Psoas muscle (tissue), 7 donors: ENCODE measurements at regions not wholly inside any gene's neighbourhood (a gene's known extent, or its start where the extent isn't known, plus 50 kb on each side); places are given as distances from the start of the nearest gene placed in this dataset.

Source experiments
- ATAC-seq, 4 donors: fragments of 200-7000 bp; cut with Tn5 transposase; one replicate each; pipeline ENCODE4 v1.9.1; 2020; ENCODE audit warnings: moderate library complexity in 3 of 4, mild to moderate bottlenecking in 2 of 4
- DNase-seq, 2 donors: peaks; one replicate each; pipeline ENCODE4 v3.0.0-alpha.2; 2020
- H3K27ac ChIP-seq: fragments of 200-600 bp; one replicate; pipeline ENCODE4 v1.8.0; 2022
- H3K27me3 ChIP-seq, 3 donors: fragments of 200-600 bp in 1 of 3; one replicate each; pipeline versions ENCODE4 v1.6.1 to v1.8.0; 2013 to 2022; ENCODE audit warnings: low read length in 2 of 3, mild to moderate bottlenecking in 2 of 3, moderate library complexity in 1 of 3; ENCODE audit not compliant: insufficient read depth in 3 of 3
- H3K36me3 ChIP-seq, 2 donors: fragments of 200-600 bp in 1 of 2; one replicate each; pipeline versions ENCODE4 v1.6.1 to v1.8.0; 2013 to 2022; ENCODE audit warnings: low read depth in 1 of 2, mild to moderate bottlenecking in 1 of 2, moderate library complexity in 1 of 2; ENCODE audit not compliant: insufficient read depth in 1 of 2
- H3K4me1 ChIP-seq: fragments of 200-600 bp; one replicate; pipeline ENCODE4 v1.8.0; 2022
- H3K4me3 ChIP-seq: fragments of 200-600 bp; one replicate; pipeline ENCODE4 v1.8.0; 2022; ENCODE audit warnings: mild to moderate bottlenecking
- H3K9me3 ChIP-seq: fragments of 200-600 bp; one replicate; pipeline ENCODE4 v1.8.0; 2022
- CTCF ChIP-seq: fragments of 200-600 bp; IDR thresholded peaks from one replicate; pipeline ENCODE4 v1.8.0; 2022; ENCODE audit warnings: antibody characterized with exemption
- WGBS, 3 donors: extraction: QIAGEN DNeasy Blood & Tissue Kit; methylation state at CpG; one replicate each; pipeline versions ENCODE4 v1.1.6 to v1.1.7; 2013; 5-methylcytosine and 5-hydroxymethylcytosine counted together
- intact Hi-C, 2 donors: fragments of 100-400 bp; cut with DNase I; formaldehyde crosslinking; loops; one replicate each; pipeline versions ENCODE4 v1.11.0 to v1.14.2; 2022
- donor health status: healthy with polysubstance abuse.
- donor health status: DM: no; HTN: no; CAD: no; lungs with moderate emphysema.
- donor health status: Bipolar disorder and iron deficiency.
- donor health status: healthy.
- donor health status: DM: yes; HTN: yes; CAD: no.
- donor health status: DM: no; HTN: no; CAD: no.
- donor health status: DM: yes; HTN: yes; CAD: no.

DNA sequence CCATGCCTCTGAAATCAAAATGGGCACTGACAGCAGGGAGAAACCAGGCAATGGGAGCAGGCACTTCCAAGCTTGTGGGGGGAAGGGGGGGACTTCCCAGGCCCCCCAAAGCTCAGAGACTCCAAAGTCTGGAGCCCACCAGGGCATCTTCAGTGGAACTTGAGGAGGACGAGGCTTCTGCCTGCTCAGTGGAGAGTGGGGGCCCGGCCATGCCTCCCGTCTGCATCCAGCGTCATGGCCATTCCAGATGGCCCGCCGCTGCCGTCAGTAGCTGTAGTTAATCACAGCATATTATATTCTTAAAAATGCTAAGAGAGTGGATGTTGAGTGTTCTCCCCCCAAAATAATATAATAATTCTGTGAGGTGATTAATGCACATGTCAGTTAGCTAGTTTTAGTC, 315.2 kb downstream of the KCNJ2 start:
- no peak overlapping the region for H3K27ac ChIP-seq
- no peaks in the 10 kb centered on the region for H3K4me1 ChIP-seq
- no peaks in the 10 kb centered on the region for H3K36me3 ChIP-seq
- H3K9me3 ChIP-seq = no peaks in the 10 kb centered on the region
- H3K4me3 ChIP-seq = no peak overlapping the region
- no peaks in the 10 kb centered on the region for H3K27me3 ChIP-seq
- ATAC-seq = no peak
- no peak for TF ChIP-seq CTCF
- 77 to 94% (median 93%) methylated on average over 7 of the region's 7 CpGs for WGBS, 3 donors
- intact Hi-C loops = no loop called here
- DNase-seq = no peak

DNA sequence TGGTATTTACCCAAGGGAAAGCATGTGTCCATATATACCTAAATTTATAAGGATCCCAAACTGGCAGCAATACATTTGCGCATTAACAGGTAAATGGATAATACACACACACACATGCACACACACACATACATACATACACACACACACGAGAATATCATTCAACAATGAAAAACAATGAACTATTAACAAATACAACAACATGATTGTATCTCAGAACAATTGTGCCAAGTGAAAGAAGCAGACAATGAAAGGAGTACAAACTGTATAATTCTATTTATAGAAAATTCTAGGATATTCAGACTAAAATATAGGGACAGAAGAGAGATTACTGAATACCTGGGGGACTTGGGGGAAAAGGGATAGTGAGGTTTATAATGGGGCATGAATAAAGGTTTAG, 323.0 kb downstream of the KCNJ2 start:
- no peaks in the 10 kb centered on the region for H3K27me3 ChIP-seq
- no peak for ATAC-seq
- DNase-seq = no peak
- intact Hi-C loops = no loop called here
- H3K9me3 ChIP-seq = no peaks in the 10 kb centered on the region
- H3K36me3 ChIP-seq = no peaks in the 10 kb centered on the region
- no peak for TF ChIP-seq CTCF
- H3K27ac ChIP-seq = no peak overlapping the region
- H3K4me3 ChIP-seq = no peak overlapping the region
- WGBS, 3 donors = 49 to 82% (median 69%) methylated on average over 2 of the region's 2 CpGs
- no peaks in the 10 kb centered on the region for H3K4me1 ChIP-seq

DNA sequence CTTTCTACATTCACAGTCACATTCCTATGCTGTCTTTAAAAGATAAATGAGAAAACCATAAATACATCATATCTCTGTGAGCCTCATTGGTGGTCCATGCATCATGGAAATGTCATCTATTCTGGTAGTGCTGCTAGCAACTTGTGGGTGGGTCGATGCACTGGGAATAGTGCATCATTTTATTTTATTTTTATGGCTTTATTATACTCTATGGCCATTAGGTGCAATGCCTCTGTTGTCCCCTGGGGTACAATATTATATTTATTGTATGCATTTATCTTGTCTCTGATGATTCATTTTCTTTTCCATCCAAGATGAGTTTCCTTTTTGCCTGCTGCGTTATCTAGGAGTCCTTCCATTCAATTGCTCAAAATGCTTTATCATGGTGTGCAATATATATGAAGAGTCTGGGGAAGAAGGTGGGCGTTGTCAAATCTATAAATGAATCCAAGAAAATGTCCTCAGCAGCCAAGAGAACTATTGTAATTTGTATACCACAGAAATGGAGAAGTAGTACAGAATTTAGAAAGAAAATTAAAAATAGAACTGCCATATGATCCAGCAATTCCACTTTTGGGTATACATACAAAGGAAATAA, 324.0 kb downstream of the KCNJ2 start:
- TF ChIP-seq CTCF = no peak
- intact Hi-C loops = no loop called here
- Histone ChIP-seq H3K36me3 (no peaks in the 10 kb centered on the region), H3K9me3 (no peaks in the 10 kb centered on the region), H3K27ac (no peak overlapping the region), H3K4me3 (no peak overlapping the region), H3K27me3 (no peaks in the 10 kb centered on the region), H3K4me1 (no peaks in the 10 kb centered on the region)
- ATAC-seq (no peak), DNase-seq (no peak)
- WGBS, 3 donors = 64 to 89% (median 81%) methylated on average over 3 of the region's 3 CpGs

DNA sequence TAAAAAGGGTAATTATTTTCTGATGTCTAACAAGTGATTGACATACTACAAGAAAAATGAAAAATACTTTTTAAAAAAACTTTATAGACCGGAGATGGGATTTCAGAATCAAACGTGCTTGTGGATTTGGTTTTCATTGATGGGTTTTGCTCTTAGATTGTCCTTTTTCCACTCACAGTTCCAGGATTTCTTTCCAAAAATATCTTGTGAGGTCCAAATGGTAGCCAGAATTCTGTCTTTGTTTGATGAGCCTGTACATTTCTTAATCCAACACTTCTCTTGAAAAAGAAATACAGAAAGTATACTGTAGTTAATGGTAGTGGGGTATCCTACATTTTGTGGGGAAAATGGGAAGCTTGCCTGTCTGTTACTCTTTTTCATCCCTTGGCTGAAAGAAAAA, 329.3 kb downstream of the KCNJ2 start:
- H3K36me3 ChIP-seq = no peaks in the 10 kb centered on the region
- DNase-seq = no peak
- H3K4me1 ChIP-seq = no peaks in the 10 kb centered on the region
- H3K4me3 ChIP-seq = no peak overlapping the region
- no peak overlapping the region for H3K27ac ChIP-seq
- TF ChIP-seq CTCF = no peak
- H3K27me3 ChIP-seq = no peaks in the 10 kb centered on the region
- 30 to 42% (median 36%) methylated on average over 2 of the region's 2 CpGs for WGBS, 3 donors
- intact Hi-C loops = no loop called here
- H3K9me3 ChIP-seq = no peaks in the 10 kb centered on the region
- ATAC-seq = no peak

DNA sequence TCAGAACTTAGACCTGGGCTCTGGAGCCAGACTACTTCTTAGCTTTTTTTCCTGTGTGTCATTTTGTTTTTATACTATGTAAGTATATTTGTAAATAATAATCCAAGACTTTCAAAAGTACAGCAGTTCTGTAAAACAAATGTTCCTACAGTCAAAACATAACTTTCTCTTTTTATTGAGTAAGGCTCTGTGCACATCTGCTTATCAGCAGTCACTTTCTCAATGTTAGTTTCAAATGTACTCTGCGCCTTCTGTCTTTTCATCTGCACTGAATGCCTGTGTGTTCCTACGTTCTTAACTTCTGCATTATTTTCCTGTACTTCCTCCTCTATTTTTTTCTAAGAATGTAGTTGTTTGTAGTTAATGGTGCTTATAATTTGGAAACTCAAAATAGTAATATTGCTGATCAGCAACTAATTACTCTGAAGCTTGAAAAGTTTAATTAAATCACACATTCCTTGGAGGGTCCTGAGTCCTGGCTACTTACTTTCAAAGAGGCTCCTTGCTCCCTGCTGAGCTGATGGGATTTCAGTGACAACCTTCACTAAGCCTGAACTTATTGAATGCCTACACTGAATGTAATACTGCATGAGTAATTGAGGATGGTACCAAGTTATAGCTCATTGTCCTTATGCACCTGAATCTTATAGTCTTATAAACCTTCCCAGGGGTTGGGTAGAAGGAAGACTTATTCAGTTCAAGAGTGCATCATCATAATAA, 329.9 kb downstream of the KCNJ2 start:
- no peaks in the 10 kb centered on the region for H3K27me3 ChIP-seq
- intact Hi-C loops = no loop called here
- H3K4me3 ChIP-seq = no peak overlapping the region
- 64 to 76% (median 76%) methylated on average over 2 of the region's 2 CpGs for WGBS, 3 donors
- ATAC-seq (no peak), DNase-seq (no peak)
- H3K27ac ChIP-seq = no peak overlapping the region
- no peak for TF ChIP-seq CTCF
- H3K9me3 ChIP-seq = no peaks in the 10 kb centered on the region
- H3K36me3 ChIP-seq = no peaks in the 10 kb centered on the region
- no peaks in the 10 kb centered on the region for H3K4me1 ChIP-seq
